Nephron (organoid): ENCODE measurements at regions not wholly inside any gene's neighbourhood (a gene's known extent, or its start where the extent isn't known, plus 50 kb on each side); places are given as distances from the start of the nearest gene placed in this dataset.
"Not testable (repeated sequence)": the region's sequence is repeated elsewhere in the genome, so short reads cannot be mapped to it uniquely, and the experiment has no call there.

Experiments used
- H3K27ac Mint-ChIP-seq, 3 experiments: 2 replicates each; pipeline ENCODE4 v1.8.0; 2020; ENCODE audit warnings: mixed read lengths in 3 of 3, mild to moderate bottlenecking in 2 of 3, moderate library complexity in 1 of 3
- H3K27me3 Mint-ChIP-seq: 2 replicates; pipeline ENCODE4 v1.8.0; 2021; ENCODE audit warnings: low read depth, mild to moderate bottlenecking, moderate library complexity, mixed read lengths
- H3K36me3 Mint-ChIP-seq: 2 replicates; pipeline ENCODE4 v1.8.0; 2020; ENCODE audit warnings: low read depth, mixed read lengths
- H3K4me1 Mint-ChIP-seq: 2 replicates; pipeline ENCODE4 v1.8.0; 2020; ENCODE audit warnings: mixed read lengths
- H3K4me3 Mint-ChIP-seq, 3 experiments: 2 replicates each; pipeline ENCODE4 v1.8.0; 2020; ENCODE audit warnings: mild to moderate bottlenecking in 3 of 3, mixed read lengths in 3 of 3, moderate library complexity in 2 of 3
- H3K9me3 Mint-ChIP-seq: 2 replicates; pipeline ENCODE4 v1.8.0; 2020; ENCODE audit warnings: mixed read lengths
- CTCF ChIP-seq, 3 experiments: fragments of 200-600 bp; sonication (generic); IDR thresholded peaks; one replicate each; pipeline ENCODE4 v1.5.0; 2021; ENCODE audit warnings: antibody characterized with exemption in 3 of 3; ENCODE audit not compliant: unreplicated experiment in 3 of 3

- Mint-ChIP-seq H3K36me3 (peaks cover 6% of the 10 kb centered on the region), H3K4me3 (no peak overlapping the region), H3K9me3 (peaks cover 20% of the 10 kb centered on the region), H3K4me1 (peaks cover 6% of the 10 kb centered on the region), H3K27me3 (no peaks in the 10 kb centered on the region), H3K27ac (peak overlapping the region in 1 of 3 experiments; percentile 29)
- no peak for TF ChIP-seq CTCF (IDR thresholded peaks at IDR 0.05; ENCODE audit: unreplicated experiment in 3 of 3)
Measured at GRCh38 chr10:44105696-44106095, 279.2 kb downstream of the CXCL12 start.

GRCh38 chr10:44102726-44103255 is 282.1 kb downstream of the CXCL12 start:
- H3K36me3 Mint-ChIP-seq: no peaks in the 10 kb centered on the region
- no peaks in the 10 kb centered on the region for H3K27me3 Mint-ChIP-seq
- peaks cover 6% of the 10 kb centered on the region for H3K4me1 Mint-ChIP-seq
- H3K9me3 Mint-ChIP-seq: peaks cover 5% of the 10 kb centered on the region
- no peak overlapping the region for H3K4me3 Mint-ChIP-seq
- peak overlapping the region in 1 of 3 experiments; percentile 61 for H3K27ac Mint-ChIP-seq
- no peak for TF ChIP-seq CTCF (IDR thresholded peaks at IDR 0.05; ENCODE audit: unreplicated experiment in 3 of 3)

GRCh38 chr10:44101082-44101481 is 283.8 kb downstream of the CXCL12 start:
- Mint-ChIP-seq H3K27me3 (no peaks in the 10 kb centered on the region), H3K4me1 (peaks cover 6% of the 10 kb centered on the region)

GRCh38 chr10:44099511-44099910 is 285.4 kb downstream of the CXCL12 start:
- H3K27me3 Mint-ChIP-seq: no peaks in the 10 kb centered on the region
- peaks cover 6% of the 10 kb centered on the region for H3K4me1 Mint-ChIP-seq
- H3K9me3 Mint-ChIP-seq: peaks cover 10% of the 10 kb centered on the region
- TF ChIP-seq CTCF (IDR thresholded peaks at IDR 0.05; ENCODE audit: unreplicated experiment in 3 of 3): no peak
- no peak overlapping the region for H3K27ac Mint-ChIP-seq
- no peak overlapping the region for H3K4me3 Mint-ChIP-seq
- peaks cover 6% of the 10 kb centered on the region for H3K36me3 Mint-ChIP-seq

More at GRCh38 chr10:44101082-44101481, 283.8 kb downstream of the CXCL12 start:
- H3K4me3 Mint-ChIP-seq: no peak overlapping the region
- peaks cover 2% of the 10 kb centered on the region for H3K9me3 Mint-ChIP-seq
- H3K36me3 Mint-ChIP-seq: no peaks in the 10 kb centered on the region
- H3K27ac Mint-ChIP-seq: peak overlapping the region in 1 of 3 experiments; percentile 29
- no peak for TF ChIP-seq CTCF (IDR thresholded peaks at IDR 0.05; ENCODE audit: unreplicated experiment in 3 of 3)

GRCh38 chr10:44096217-44096616 is 288.7 kb downstream of the CXCL12 start:
- not testable (repeated sequence) for H3K36me3 Mint-ChIP-seq, H3K4me1 Mint-ChIP-seq, H3K27me3 Mint-ChIP-seq, H3K27ac Mint-ChIP-seq, H3K4me3 Mint-ChIP-seq
- peaks cover 28% of the 10 kb centered on the region for H3K9me3 Mint-ChIP-seq

GRCh38 chr10:44089671-44090070 is 295.2 kb downstream of the CXCL12 start:
- Mint-ChIP-seq H3K9me3 (peaks cover 40% of the 10 kb centered on the region), H3K4me1 (no peaks in the 10 kb centered on the region), H3K36me3 (no peaks in the 10 kb centered on the region), H3K4me3 (no peak overlapping the region), H3K27me3 (no peaks in the 10 kb centered on the region), H3K27ac (no peak overlapping the region)
- TF ChIP-seq CTCF (IDR thresholded peaks at IDR 0.05; ENCODE audit: unreplicated experiment in 3 of 3): no peak
